NCI-H1417 treated with DMSO at 0.1 percent for 48 hours (cell line): ENCODE measurements at regions not wholly inside any gene's neighbourhood (a gene's known extent, or its start where the extent isn't known, plus 50 kb on each side); places are given as distances from the start of the nearest gene placed in this dataset.

Experiments
- DNase-seq: peaks from one replicate; lab custom pipeline; 2025; lab: John Stamatoyannopoulos, UW

DNA sequence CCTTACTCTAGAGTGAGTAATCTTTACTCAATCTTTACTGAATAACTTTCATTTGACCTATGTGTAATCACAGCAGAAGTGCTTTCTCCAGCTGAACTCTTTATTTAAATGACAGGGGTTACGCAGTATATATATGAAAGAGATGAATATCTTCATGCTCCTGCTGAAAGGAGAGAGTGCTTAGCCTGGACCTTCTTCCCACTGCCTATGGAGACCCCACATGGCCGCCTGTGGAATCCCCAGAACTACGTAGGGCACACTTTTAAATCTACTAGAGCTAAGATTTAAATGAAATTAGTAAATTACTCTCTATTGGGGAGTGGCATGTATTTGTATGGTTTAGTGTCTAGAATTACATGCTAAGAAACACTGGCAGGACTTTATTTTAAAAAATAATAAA, 391.2 kb downstream of the ANKRD50 start:
- DNase-seq: no peak

DNA sequence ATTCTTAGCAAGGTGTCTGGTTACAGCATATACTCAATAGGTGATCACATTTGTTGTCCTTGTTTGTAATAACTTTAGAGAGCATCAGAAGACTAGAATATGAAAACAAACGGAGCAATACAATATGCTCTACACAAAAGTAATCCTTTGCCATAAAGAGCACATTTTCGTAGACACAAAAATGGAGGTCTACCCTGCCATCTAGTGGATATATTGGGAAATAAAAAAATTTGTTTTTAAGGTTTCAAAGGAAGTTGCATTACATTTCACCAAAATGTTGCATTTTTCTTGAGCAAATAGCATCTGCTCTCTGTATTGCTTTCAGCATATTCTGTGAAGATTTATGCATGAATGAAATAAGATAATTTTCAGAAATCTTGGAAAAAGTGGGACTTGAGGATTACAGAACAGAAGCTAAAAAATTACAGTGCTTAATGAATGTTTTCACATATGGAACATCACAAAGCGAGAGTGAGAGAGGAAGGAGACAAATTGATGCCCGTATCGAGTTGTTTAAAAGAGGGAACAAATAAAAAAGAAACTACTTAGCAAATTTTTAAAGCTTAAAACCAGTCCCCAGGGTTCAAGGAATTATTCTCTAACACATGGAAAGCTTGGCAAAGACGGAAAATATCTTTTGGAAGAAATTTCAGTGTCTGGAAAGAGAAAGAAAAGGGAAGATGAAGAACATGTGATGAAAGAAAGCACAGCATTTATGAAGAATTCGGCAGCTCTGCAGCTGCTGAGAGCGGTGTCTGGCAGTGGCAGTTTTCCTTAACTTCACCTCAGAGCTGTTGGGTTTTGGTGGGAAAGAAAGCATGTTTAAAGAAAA, 390.1 kb downstream of the ANKRD50 start:
- no peak for DNase-seq

DNA sequence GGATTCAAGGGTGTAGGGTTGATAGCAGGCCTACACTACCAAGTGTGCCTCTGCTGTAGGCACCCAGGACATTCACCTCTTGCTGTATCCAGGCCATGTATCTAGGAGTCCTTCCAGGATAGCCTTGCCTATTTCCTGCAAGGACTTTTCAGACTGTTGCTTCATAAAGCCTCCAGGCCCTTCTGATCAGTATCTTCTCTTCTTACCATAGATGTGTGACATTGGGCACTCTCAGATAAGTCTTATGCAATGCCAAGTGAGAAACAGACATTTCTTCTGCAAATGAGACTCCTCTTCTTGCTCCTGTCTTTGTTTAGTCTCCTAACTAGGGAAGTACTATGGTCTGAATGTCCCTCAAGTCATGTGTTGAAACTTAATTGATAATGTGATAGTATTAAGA, 386.8 kb downstream of the ANKRD50 start:
- DNase-seq: no peak

DNA sequence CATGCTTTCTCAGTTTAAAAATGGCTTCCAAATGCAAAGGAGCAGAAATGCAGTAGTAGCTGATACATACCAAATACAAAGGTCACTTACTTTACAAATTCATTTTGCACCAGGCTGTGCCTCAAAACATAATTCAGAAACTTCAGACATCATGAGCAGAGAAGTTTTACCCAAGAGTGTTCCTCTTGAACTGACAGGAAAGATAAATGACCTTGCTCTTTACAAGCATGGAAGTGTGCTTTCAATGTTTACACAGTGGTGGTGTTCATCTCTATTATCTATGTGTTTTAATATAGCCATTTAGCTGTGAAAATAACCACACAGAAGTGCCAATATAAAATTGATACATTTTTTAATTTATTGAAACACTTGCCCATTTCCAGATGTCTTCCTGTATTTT, 383.4 kb downstream of the ANKRD50 start:
- no peak for DNase-seq

DNA sequence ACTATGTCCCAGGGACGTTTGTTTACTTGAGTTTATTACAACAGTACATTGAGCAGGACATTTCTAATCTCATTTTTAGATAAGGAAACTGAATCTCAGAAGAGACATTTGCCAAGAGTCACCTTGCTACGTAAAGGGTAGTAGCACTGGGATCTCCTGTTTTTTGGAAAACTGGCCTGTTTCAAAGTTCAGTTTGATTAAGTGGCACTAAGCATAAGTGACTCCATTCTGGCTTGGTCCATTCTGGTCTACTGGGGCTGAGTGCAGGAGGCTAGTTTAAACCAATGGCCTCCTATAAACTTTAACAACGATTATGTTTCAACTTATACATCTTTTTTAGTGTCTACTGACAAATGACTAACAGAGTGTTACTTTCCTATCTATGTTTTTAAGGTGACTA, 382.5 kb downstream of the ANKRD50 start:
- DNase-seq: no peak

DNA sequence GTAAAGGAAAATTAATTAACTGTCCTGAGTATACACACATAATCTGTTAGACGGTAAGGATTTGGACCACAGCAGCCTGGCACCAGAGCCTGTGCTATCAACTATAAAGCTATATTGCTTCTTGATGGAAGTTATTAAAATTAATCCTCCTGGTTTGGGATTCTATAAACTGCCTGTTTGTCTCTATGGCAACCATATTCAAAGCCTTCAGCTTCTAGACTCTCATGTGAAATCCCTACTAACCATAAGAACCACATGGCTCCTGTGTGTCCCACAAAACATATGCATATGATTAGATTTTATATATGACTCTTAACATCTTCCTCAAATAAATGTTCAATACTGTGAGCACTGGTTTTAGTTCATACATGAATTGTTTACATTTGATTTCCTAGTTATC, 380.8 kb downstream of the ANKRD50 start:
- DNase-seq: no peak

DNA sequence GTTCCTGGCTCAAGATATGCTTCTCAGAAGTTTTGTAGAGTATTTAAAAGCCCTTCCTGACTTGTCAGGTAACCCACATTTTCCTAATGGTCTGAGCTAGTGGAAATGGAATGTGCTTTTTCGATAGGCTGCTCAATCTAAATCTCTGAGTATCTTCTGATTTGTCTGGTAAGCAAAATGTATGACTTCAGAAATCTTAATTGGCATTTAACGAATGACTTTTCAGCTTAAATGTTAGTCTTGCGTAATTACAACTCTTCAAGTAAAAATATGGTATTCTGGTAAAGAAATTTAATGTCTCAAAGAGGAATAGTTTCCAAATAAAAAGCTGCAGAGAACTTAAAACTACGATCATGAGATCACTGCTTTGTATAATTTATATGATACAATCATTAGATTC, 379.1 kb downstream of the ANKRD50 start:
- no peak for DNase-seq

DNA sequence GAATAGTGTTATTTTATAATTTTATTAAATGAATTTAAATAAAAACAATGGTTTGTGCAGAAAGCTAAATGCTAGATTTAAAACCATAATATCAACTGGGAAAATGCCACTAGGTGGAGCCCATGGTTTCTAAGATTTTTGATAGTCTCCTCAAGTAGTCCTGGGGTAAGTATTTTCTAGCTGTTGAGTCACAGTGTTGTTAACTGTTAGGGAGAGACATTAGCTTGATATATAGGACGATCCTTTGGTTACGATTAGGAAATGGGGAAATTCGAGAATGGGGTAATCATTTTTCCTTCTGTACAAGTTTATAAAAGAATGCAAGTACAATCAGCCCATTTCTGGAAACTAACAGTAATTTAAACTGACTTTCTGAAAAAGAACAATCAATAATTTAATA, 378.4 kb downstream of the ANKRD50 start:
- no peak for DNase-seq

DNA sequence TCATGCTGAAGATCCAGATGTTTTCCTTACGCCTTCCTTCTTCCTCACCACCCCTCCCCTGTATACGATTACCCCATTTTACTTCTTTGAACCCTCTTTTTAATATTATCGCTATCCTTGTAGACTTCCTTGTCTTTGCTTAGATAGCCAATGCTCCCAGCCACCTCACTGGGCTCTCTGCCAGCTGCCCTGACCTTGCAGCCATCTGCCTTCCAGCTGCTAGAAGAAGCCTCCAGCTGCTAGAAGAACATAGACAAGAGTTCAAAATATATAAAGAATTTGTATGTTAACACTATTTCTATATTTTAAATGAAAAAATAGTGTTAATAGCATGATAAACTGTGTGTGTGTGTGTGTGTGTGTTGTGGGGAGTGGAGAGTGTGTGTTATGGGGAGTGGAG, 374.7 kb downstream of the ANKRD50 start:
- DNase-seq: no peak

DNA sequence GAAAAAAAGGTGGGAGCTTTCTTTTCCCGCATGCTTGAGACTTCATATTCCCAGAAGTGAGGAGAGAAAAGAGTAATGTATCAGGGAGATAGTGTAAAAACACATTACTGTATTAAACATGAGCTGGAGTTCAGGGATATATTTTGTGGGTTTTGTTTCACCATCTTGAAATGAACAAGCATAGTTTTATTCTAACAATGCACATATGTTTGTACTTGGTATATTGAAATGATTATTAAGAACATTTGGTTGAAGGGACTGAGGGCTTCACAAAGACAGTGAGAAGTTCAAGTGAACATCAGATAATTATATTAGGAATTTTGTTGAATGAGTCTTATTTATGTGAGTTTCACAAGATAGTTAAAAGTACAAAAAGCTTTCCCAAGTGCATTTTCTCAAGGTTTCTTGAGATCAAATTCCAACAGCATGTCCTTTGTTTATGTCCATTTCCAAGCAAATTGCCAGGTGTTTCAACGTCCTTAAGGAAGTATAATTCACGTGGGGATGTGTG, 368.8 kb downstream of the ANKRD50 start:
- DNase-seq: no peak

DNA sequence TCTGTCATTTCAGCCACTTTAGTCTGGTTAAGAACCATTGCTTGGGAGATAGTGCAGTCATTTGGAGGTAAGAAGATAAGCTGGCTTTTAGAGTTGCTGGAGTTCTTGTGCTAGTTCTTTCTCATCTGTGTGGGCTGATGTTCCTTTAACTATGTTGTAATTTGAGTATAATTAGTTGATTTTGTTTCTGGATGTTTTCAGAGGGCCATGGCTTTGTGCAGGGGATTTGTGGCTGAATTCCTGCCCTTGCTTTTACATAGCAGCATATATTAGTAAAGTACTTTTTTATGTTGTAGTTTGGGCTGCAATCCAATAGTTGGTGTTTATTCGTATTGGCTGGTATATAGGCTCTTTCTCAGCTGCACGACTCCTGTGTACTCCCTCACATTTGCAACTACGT, 339.6 kb downstream of the ANKRD50 start:
- no peak for DNase-seq

DNA sequence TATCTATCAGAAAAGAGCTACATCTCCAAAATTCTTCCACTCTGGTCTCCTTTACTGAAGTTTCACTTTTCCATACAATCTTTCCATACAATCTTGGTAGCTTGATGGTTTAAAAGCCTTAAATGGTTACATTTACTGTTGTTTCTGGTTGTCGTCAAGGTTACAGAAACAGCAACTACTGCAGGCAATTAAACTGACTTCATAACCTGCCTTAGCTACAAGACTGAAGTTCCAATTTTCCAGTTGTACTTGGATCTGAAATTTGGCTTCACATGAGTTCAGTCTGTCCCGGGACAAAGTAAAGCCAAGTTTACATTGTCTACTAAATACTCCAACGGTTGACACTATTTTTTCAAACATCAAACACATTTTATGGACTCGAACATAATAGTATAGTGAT, 326.4 kb downstream of the ANKRD50 start:
- no peak for DNase-seq

DNA sequence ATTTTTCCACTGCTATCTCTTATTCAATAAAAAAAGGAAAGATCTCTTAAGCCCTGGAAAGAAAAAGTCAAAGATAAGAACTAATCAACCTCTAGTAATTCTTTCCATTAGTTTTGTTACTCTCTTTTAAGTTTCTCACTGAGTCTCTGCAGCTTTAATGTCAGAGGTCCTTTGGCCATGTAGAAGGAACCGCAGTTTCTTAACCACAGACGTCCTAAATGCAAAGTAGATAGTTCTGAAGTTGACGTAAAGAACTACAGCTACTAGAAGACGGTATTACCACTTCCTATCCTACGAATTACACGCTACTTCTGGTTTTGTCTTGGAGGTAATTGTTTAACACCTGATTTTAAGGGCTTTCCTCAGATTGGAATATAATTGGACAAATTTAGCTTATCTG, 325.9 kb downstream of the ANKRD50 start:
- no peak for DNase-seq

DNA sequence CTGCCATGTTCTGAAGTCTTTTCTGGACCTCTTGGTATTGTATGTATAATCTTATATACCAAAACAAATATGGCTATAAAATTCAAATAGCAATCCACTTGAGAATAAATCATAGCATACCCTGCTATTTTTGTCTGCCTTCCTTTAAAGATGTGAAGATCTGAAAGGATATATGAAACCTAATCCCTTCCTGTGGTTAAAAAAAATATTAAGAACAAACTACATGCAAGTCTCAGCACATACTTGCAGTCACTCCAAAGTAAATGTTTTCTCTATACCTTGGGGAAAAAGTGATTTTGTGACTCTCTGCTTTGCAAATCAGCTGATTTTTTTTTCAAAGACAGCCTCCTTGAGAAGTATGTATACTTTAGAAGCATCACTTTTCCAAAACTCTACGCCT, 322.9 kb downstream of the ANKRD50 start:
- no peak for DNase-seq

DNA sequence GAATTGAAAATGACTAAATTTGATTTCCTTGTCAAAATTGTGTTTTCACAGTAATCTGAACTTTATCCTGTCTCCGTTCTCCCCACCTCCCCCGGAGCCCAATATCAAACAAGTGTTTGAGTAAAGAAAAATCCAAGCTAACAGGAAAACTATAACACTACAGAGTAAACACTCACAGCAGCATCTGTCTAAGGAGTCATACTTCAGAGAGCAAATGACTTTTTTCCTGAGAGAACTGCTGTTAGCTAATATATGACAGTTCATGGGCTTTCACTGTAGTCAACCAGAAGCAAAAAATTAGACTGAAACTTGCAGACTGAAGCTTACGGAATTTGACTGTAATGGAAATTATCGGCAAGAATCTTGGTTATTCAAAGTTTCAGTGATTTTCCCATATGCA, 321.7 kb downstream of the ANKRD50 start:
- no peak for DNase-seq

DNA sequence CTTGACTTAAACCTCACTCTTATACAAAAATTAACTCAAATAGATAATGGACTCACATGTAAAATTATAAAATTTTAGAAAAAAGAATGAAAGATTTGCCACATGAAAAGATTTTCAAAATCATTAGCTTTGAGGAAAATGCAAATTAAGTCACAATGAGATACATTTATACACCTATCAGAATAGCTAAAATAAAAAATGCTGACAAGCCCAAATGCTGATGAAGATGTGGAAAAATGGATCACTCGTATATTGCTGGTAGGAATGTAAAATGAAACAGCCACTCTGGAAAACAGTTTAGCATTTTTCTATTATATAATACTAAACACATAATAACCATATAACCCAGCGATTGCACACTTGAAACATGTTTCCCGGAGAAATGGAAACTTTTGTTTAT, 316.2 kb downstream of the ANKRD50 start:
- DNase-seq: no peak

DNA sequence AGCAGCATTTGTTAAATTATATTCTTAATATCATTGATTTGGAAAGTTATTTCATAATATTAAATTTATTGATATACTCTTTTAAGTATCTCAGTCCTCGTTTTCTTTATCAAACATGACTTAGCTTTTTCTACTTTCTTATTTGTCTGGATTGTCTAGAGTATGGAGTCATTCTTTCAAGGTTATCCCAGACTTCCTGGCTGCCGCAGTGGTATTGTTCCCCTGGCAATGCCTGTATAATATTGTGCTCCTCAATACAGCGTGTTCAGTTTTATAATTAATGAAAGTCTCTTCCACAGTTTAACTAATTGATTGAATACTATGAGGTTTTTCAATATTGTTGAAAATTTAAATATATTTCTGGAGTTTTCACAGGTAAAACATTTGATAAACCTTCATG, 310.9 kb downstream of the ANKRD50 start:
- no peak for DNase-seq

DNA sequence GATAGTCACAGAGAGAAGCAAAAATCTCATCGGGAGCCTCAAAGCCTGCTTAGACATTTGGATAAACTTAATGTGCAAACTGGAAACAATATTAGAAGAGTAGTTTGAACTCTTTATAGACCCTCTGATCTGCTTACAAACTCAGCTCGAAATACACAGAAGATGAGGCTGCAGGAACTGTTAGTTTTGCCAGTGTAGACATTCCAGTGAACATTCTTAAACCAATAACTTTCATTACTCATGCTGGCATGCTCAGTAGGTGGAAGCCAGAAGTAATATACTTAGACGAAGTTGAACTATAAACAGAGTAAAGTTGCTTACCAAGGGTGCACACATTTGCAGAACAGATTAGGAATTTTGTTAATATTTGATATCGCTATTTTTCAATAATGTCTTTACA, 303.5 kb downstream of the ANKRD50 start:
- no peak for DNase-seq

DNA sequence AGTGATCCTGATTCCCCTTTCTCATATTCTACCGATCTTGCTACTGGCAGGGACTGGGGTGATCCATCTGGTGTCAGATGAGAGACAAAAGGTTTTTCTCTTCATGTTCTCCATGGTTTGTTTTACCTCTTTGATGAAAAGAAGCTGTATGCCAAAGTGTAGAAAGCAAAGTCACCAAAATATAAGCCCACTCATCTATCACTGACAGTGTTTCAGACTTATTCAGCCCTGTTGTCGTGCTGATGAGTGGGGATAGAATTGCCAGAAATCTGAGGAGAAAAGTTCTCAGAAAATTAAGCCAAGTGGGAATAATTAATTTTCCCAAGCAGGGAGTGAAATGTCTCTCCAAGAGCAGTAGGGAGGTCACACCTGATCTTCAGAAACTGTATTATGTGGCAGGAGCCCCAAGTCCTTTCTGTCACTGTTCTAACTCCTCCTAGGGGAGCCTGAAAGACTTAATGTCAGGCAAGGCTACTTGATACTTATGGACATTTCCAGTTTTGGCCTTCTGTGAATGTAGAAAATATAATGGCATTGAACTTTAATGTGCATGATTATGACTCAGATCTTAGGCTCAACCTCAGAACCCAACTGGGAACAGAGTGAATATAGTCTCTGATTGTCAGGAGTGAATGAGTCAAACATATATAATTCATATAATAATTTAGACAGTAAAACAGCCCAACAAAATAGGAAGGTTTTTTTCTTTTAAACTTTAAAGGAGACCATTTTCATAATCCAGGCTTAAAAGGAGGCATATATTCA, 298.1 kb downstream of the ANKRD50 start:
- no peak for DNase-seq

DNA sequence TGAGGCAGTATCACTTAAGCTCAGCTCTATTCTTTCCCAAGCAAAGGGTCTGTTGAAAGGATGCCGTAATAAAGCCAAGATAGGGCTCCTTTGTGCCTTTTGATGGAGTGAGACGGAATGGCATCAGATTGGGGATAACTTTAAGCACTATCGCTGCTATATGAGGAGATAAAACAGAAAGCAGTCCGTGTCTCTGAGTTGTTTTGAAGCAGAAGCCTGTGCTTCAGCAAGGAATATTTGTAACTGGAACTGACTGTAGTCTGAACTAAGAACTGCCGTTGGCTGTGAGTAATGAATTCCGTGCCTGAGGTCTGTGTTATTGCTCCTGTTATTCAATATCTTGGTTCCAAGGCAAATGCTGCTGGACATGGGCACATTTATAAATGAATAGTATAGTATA, 297.4 kb downstream of the ANKRD50 start:
- DNase-seq: no peak

DNA sequence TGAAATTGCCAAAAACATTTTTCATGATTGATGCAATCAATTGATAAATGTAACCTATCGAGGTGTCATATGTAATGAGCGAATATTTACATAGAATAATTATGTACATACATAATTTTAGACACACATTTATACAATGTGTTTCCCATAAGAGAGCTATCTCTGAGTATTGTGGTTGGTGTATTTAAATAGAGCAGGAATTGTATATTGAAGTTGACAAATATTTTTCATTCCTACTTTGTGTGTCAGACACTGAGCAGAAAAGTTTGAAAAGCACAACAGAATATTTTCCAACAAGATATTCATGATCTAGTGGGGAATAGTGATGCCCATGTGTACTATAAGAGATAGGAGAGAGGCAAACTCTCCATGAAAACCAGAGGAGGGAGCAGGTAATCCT, 295.2 kb downstream of the ANKRD50 start:
- no peak for DNase-seq

DNA sequence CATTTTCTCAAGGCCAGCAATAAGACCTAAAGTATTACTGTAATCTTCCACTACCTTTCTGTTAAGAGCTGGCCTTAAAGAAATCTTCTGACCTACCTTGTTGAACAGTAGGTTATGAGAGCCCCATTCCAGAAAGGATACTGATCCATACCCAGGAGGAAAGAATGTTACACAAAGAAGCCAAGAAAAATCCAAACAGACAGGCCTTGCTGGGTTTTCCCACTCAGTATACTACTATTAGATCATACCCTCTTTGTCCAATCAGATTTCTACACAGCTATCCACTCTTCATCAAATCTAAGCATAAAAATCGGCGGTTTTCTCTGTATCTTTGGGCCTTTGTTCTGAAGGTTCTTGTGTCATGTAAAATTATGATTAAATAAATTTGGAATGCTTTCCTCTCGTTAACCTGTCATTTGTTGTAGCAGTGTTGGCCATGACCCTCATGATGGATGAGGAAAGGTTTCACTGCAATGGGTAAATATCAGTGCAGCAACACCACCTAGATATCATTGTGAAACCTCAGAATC, 292.3 kb downstream of the ANKRD50 start:
- no peak for DNase-seq

DNA sequence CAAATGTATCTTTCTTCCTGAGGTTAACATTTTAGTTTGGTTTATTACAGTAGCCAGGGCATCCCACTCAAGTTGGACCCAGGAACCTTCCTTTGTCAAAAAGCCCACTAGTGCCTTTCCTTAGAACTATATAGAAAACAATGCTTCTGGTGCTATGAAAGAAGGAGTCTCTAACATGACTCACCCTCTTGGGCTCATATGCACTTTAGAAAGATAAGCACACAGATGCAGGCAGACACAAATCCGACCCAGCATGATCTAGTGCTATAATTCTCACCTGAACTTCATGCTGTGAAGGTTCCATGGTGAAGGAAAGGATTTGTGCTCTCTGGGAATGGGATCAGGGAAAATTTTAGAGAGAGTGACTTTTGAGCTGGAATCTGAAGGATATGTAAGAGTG, 289.4 kb downstream of the ANKRD50 start:
- no peak for DNase-seq
